HG02973 (cell line): ENCODE measurements at regions not wholly inside any gene's neighbourhood (a gene's known extent, or its start where the extent isn't known, plus 50 kb on each side); places are given as distances from the start of the nearest gene placed in this dataset.

Experiments used
- ATAC-seq: cut with Tn5 transposase; IDR thresholded peaks from one replicate; pipeline ENCODE4 v1.9.1; 2021; ENCODE audit warnings: moderate library complexity; ENCODE audit not compliant: unreplicated experiment

GRCh38 chr4:130563889-130564418 is 1468.0 kb downstream of the C4orf33 start:
- ATAC-seq, result no peak

GRCh38 chr4:130568746-130569145 is 1472.8 kb downstream of the C4orf33 start:
- ATAC-seq, result no peak

- ATAC-seq, result no peak
Measured at GRCh38 chr4:130573742-130574141, 1477.8 kb downstream of the C4orf33 start.

GRCh38 chr4:130574215-130574614 is 1478.3 kb downstream of the C4orf33 start:
- no peak for ATAC-seq

GRCh38 chr4:130576218-130576617 is 1480.3 kb downstream of the C4orf33 start:
- ATAC-seq, result no peak

GRCh38 chr4:130591091-130591490 is 1495.1 kb downstream of the C4orf33 start:
- ATAC-seq, result no peak

- no peak for ATAC-seq
Measured at GRCh38 chr4:130600706-130601105, 1504.8 kb downstream of the C4orf33 start.

- ATAC-seq, result no peak
Measured at GRCh38 chr4:130603043-130603442, 1507.1 kb downstream of the C4orf33 start.

GRCh38 chr4:130608121-130608520 is 1512.2 kb downstream of the C4orf33 start:
- no peak for ATAC-seq

GRCh38 chr4:130628531-130628930 is 1532.6 kb downstream of the C4orf33 start:
- ATAC-seq, result no peak

GRCh38 chr4:130632731-130633604 is 1537.0 kb downstream of the C4orf33 start:
- no peak for ATAC-seq

- ATAC-seq, result no peak
Measured at GRCh38 chr4:130636486-130636885, 1540.5 kb downstream of the C4orf33 start.

- no peak for ATAC-seq
Measured at GRCh38 chr4:130640592-130640991, 1544.6 kb downstream of the C4orf33 start.

- no peak for ATAC-seq
Measured at GRCh38 chr4:130646886-130647285, 1550.9 kb downstream of the C4orf33 start.

GRCh38 chr4:130648570-130648969 is 1552.6 kb downstream of the C4orf33 start:
- no peak for ATAC-seq

- ATAC-seq, result no peak
Measured at GRCh38 chr4:130653842-130654241, 1557.9 kb downstream of the C4orf33 start.

GRCh38 chr4:130659320-130659719 is 1563.4 kb downstream of the C4orf33 start:
- ATAC-seq, result no peak

GRCh38 chr4:130668859-130669258 is 1572.9 kb downstream of the C4orf33 start:
- no peak for ATAC-seq

- ATAC-seq, result no peak
Measured at GRCh38 chr4:130675266-130675665, 1579.3 kb downstream of the C4orf33 start.

- no peak for ATAC-seq
Measured at GRCh38 chr4:130689181-130689580, 1593.2 kb downstream of the C4orf33 start.

- no peak for ATAC-seq
Measured at GRCh38 chr4:130698251-130698650, 1602.3 kb downstream of the C4orf33 start.

GRCh38 chr4:130699004-130699403 is 1603.1 kb downstream of the C4orf33 start:
- no peak for ATAC-seq
